ENCODE measurements at regions not wholly inside any gene's neighbourhood (a gene's known extent, or its start where the extent isn't known, plus 50 kb on each side); places are given as distances from the start of the nearest gene placed in this dataset.
"Not testable (repeated sequence)": the region's sequence is repeated elsewhere in the genome, so short reads cannot be mapped to it uniquely, and the experiment has no call there.

DNA sequence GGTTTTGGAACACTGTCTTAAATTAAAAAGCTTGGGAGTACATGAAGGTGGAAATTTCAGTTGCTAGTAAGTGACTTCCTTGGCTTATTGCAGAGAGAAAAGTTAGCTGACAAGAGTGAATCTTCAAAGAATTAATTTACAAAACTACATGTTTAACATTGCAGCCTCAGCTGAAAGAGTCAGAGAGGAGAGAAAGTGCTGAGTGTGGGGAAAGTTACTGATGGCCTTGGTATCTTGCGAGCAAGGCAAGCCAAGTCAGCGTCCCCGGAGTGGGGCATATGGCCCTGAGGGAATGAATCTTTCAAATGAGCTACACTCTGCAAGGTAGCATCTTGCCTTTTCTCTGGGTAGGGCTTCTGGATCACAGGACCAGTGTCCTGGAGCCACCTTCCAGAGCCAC, 131.3 kb downstream of the LPIN1 start:
- no peak for DNase-seq (ENCODE audit: low spot score)

DNA sequence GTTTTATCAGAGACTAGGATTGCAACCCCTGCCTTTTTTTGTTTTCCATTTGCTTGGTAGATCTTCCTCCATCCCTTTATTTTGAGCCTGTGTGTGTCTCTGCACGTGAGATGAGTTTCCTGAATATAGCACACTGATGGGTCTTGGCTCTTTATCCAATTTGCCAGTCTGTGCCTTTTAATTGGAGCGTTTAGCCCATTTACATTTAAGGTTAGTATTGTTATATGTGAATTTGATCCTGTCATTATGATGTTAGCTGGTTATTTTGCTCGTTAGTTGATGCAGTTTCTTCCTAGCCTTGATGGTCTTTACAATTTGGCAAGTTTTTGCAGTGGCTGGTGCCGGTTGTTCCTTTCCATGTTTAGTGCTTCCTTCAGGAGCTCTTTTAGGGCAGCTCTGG, 138.8 kb downstream of the LPIN1 start:
- DNase-seq (ENCODE audit: low spot score) = not testable (repeated sequence)

GRCh38 chr2:11886899-11887298, 140.5 kb downstream of the LPIN1 start:
- not testable (repeated sequence) for DNase-seq (ENCODE audit: low spot score)

DNA sequence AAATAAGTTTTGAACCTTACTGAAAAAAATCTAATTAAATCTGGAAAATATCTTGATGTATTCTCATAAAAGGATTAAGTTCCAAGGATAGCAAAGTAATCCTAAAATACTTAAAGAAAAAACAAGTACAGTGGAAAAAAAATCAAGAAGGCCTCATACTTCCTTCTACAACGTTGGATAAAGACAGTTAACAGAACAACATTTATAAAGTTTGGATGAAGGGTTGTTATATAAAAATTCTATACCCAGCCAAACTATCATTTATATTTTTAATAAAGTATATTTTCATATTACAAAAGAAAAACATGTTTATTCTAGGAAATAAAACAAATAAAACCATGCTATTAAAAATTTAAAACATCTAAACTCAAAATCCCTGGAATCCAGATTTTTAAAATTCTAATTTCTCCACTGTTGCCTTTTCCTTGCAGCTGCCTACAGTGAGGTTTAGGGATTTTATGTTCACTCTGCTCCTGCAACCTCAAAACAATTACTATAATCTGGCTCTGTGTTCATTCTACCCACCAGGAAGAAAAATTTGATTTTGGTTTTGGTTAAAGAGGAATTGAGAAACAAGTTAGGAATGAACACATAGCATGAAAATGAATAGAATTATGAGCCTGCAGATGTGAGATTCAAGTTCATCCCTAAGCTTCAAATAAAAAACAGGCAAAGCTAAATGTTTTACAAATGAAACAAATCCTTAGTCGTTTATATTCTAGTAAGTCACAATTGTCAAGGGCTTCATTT, 142.8 kb downstream of the LPIN1 start:
- DNase-seq (ENCODE audit: low spot score) = no peak

GRCh38 chr2:11889854-11890253, 143.4 kb downstream of the LPIN1 start:
- no peak for DNase-seq (ENCODE audit: low spot score)

- no peak for DNase-seq (ENCODE audit: low spot score)
Observed at GRCh38 chr2:11891028-11891427, 144.6 kb downstream of the LPIN1 start.

DNA sequence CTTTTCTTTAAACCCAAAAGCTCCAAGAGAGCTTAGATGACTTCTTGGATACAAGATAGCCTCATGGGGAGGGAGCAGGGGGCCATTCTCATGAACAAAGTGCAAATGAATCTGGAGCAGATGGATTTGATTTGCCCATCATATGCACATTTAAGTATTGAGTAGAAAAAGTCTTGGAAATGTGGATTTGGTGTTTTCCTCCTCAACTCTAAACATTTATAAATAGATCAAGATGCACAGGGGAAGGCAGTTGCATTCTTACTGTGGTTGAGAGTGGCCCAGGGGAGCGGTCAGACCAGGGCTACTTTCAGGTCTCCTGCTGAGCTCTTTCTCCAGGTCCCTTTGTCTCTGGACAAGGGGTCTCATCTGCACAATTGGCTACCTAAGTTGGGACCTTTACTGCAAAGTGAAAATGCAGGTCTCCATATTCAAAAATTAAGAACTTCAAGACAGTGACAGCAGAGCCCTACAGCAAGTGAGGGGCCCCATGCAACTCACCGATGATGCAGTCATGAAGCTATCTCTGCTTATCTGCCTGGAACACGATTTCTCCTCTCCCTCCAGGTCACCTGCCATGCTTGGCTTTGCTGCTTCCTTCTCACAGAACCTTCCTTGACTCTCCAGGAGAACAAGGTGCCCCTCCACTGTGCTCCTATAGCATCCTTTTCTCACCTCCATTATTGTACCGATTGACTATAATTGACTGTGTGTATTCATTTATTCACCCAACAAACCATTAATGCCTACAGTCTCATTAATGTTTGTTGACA, 145.4 kb downstream of the LPIN1 start:
- no peak for DNase-seq (ENCODE audit: low spot score)

DNA sequence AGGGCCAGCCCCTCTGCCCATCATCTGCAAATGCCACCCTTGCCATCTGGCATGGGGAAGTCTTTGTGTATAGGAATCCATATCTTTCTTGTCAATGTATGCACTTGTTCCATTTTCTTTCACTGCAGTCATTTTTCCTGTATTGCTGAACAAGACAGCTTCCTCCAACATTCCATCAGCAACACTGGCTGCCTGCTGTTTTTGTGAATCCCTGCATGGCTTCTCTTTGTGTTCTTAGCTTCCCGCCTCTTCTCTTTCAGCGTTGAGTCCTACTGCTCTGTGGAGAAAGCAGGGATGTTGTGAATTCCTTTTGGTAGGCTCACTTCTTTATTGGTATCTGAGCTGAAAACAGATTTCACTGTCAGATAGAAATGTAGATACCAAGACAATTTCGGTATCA, 150.0 kb downstream of the LPIN1 start:
- no peak for DNase-seq (ENCODE audit: low spot score)

DNA sequence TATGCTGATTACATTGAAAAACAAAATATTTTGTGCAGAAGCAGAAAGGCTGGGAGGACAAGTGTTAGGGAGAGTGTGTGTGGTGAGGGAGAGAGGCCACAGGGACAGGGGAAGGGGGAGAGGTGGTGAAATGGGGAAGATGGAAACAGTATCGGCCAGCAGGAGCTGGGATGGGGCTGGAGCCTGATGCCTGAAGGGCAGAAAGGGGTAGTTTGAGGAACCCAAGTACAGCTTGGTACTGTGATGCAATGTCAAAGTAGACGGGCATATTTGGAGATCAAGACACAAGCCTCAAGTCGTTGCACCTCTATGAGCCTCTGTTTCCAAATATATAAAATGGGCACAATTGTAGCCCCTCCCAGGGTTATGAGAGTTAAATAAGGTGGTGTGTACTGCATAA, 152.1 kb downstream of the LPIN1 start:
- no peak for DNase-seq (ENCODE audit: low spot score)

- no peak for DNase-seq (ENCODE audit: low spot score)
Observed at GRCh38 chr2:11899264-11899818, 152.9 kb downstream of the LPIN1 start.

DNA sequence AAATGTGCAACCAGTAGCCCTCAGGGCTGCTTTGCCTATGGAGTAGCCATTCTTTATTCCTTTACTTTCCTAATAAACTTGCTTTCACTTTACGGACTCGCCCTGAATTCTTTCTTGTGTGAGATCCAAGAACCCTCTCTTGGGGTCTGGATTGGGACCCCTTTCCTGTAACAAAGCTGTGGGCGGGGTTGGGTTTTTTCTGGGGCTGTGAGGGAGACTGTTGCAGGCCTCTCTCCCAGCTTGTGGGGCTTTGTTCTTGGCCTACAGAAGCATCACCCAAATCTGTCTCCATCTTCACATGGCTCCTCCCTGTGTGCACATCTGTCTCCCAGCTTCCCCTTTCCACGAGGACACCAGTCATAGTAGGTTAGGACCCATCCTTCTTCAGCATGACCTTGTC, 154.5 kb downstream of the LPIN1 start:
- DNase-seq (ENCODE audit: low spot score) = not testable (repeated sequence)

- no peak for DNase-seq (ENCODE audit: low spot score)
Observed at GRCh38 chr2:11901351-11902069, 155.1 kb downstream of the LPIN1 start.

GRCh38 chr2:11903085-11903606, 156.7 kb downstream of the LPIN1 start:
- no peak for DNase-seq (ENCODE audit: low spot score)

- DNase-seq (ENCODE audit: low spot score) = no peak
Observed at GRCh38 chr2:11904029-11904428, 157.6 kb downstream of the LPIN1 start.

GRCh38 chr2:11904941-11905340, 158.5 kb downstream of the LPIN1 start:
- no peak for DNase-seq (ENCODE audit: low spot score)

DNA sequence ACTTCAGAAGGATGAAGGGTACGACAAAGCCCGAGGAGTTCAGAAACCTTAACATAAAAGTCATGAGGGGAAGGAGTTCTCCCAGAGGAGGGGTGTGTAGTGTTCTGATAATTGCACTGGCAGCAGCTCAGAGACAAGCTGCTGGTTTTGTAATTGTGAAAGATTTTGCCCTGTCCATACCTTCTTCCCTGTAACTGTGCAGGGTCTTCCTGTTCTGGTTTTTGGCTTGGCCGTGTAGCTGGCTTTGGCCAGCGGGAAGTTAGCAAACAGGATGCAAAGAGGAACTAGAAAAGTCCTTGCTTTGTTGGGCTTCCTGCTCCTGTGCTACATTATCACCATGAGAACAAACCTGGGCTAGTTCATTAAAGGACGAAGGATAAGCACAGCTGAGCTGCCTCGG, 160.8 kb downstream of the LPIN1 start:
- no peak for DNase-seq (ENCODE audit: low spot score)

DNA sequence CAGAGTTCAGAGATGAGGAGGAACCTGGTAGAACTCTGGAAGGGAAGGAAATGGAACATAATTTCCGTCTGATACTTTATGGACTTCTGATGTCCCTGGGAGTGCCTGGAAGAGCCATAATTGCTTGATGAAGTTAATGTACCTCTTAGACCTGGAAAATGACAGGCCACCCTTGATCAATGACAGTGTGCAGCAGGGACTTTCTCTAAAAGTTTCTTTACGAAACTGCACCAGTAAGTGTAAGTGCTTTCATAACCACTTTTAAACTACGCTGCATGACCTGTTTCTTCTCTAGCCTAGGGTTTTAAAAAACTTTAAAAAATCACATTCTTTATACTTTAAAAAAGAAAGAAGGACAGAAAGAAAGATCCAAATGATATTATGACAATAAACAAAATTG, 164.5 kb downstream of the LPIN1 start:
- DNase-seq (ENCODE audit: low spot score) = no peak

GRCh38 chr2:11912980-11913379, 166.5 kb downstream of the LPIN1 start:
- DNase-seq (ENCODE audit: low spot score) = no peak

DNA sequence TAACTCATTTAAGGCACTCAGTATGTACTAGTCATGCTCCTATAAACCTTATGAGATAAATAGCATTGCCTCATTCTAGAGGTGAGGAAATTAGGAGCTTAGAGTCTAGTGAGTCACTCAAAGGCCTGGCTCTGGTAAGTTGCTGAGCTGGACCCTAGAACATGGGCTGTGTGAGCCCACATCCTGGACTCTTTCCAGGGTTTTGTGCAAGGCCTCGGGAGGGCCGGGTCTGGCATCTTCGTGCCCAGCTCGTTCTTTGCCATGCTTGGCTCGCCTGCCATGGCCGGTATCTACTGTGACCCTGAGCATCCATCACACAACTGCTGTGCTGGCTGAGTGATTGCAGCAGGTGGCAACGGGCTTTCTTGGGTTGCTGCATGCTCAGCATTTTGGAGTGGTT, 168.0 kb downstream of the LPIN1 start:
- no peak for DNase-seq (ENCODE audit: low spot score)

- DNase-seq (ENCODE audit: low spot score) = no peak
Observed at GRCh38 chr2:11915650-11916049, 169.2 kb downstream of the LPIN1 start.

DNA sequence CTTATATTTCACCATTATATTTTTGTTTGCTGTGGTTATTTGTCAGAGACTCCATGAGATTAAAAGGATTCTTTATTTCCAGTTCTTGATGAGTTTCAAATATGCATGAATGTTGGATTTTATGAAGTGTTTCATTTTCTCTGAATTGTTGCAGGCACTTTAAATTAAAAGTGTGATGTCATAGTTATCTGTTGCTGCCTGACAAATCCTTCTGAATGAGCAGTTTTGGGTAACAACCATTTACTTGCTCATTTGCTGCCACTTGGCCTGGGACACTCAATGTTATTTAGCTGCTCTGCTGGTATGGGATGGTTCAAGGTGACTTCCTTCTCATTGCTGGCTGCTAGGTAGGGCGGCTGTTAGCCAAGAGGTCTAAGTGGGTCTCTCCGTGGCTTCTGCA, 173.5 kb downstream of the LPIN1 start:
- no peak for DNase-seq (ENCODE audit: low spot score)

GRCh38 chr2:11920993-11921583, 174.7 kb downstream of the LPIN1 start:
- DNase-seq (ENCODE audit: low spot score) = no peak
